ENCODE measurements at regions not wholly inside any gene's neighbourhood (a gene's known extent, or its start where the extent isn't known, plus 50 kb on each side); places are given as distances from the start of the nearest gene placed in this dataset.
A peak's percentile ranks its signal among the peaks of the same experiment; 100 is the strongest.

GRCh38 chr4:62526671-62527070 lies 1326.5 kb downstream of the ADGRL3 start:
- Histone ChIP-seq H3K27me3 (ENCODE audit: control insufficient read depth in 3 of 3, insufficient read depth in 3 of 3, low read length in 3 of 3) (no peaks in the 10 kb centered on the region), H3K36me3 (ENCODE audit: control insufficient read depth in 3 of 3, insufficient read depth in 2 of 3, low read depth in 1 of 3, low read length in 3 of 3) (no peaks in the 10 kb centered on the region), H3K9me3 (ENCODE audit: control insufficient read depth in 2 of 2, insufficient read depth in 1 of 2, low read depth in 1 of 2, low read length in 1 of 2) (peaks cover 0 to 10% of the 10 kb centered on the region in 2 donors), H3K4me3 (ENCODE audit: low read depth in 1 of 3, low read length in 3 of 3) (no peak overlapping the region), H3K27ac (ENCODE audit: low read depth in 1 of 3, low read length in 2 of 3) (no peak overlapping the region), H3K4me1 (ENCODE audit: control insufficient read depth in 3 of 3, insufficient read depth in 2 of 3, low read depth in 1 of 3, low read length in 2 of 3) (peaks cover 0 to 3% (median 0%) of the 10 kb centered on the region in 3 donors)
- FAIRE-seq: no peak
- no peak for DNase-seq
- WGBS, 3 donors: 92 to 95% (median 93%) methylated on average over 12 of the region's 12 CpGs

- no peak for FAIRE-seq
- no peak overlapping the region for H3K4me3 ChIP-seq (ENCODE audit: low read depth in 1 of 3, low read length in 3 of 3)
These were observed 1323.1 kb downstream of the ADGRL3 start for GRCh38 chr4:62523256-62523655.

GRCh38 chr4:62522273-62522672 lies 1322.1 kb downstream of the ADGRL3 start:
- Histone ChIP-seq H3K27me3 (ENCODE audit: control insufficient read depth in 3 of 3, insufficient read depth in 3 of 3, low read length in 3 of 3) (no peaks in the 10 kb centered on the region), H3K27ac (ENCODE audit: low read depth in 1 of 3, low read length in 2 of 3) (no peak overlapping the region), H3K4me3 (ENCODE audit: low read depth in 1 of 3, low read length in 3 of 3) (no peak overlapping the region), H3K36me3 (ENCODE audit: control insufficient read depth in 3 of 3, insufficient read depth in 2 of 3, low read depth in 1 of 3, low read length in 3 of 3) (no peaks in the 10 kb centered on the region), H3K4me1 (ENCODE audit: control insufficient read depth in 3 of 3, insufficient read depth in 2 of 3, low read depth in 1 of 3, low read length in 2 of 3) (no peaks in the 10 kb centered on the region), H3K9me3 (ENCODE audit: control insufficient read depth in 2 of 2, insufficient read depth in 1 of 2, low read depth in 1 of 2, low read length in 1 of 2) (peaks cover 0 to 10% of the 10 kb centered on the region in 2 donors)
- DNase-seq (no peak), FAIRE-seq (no peak)
- 86 to 96% (median 92%) methylated on average over 11 of the region's 11 CpGs for WGBS, 3 donors

More at GRCh38 chr4:62523256-62523655, 1323.1 kb downstream of the ADGRL3 start:
- no peak for DNase-seq
- H3K4me1 ChIP-seq (ENCODE audit: control insufficient read depth in 3 of 3, insufficient read depth in 2 of 3, low read depth in 1 of 3, low read length in 2 of 3): no peaks in the 10 kb centered on the region
- no peaks in the 10 kb centered on the region for H3K27me3 ChIP-seq (ENCODE audit: control insufficient read depth in 3 of 3, insufficient read depth in 3 of 3, low read length in 3 of 3)
- peaks cover 0 to 10% of the 10 kb centered on the region in 2 donors for H3K9me3 ChIP-seq (ENCODE audit: control insufficient read depth in 2 of 2, insufficient read depth in 1 of 2, low read depth in 1 of 2, low read length in 1 of 2)
- H3K36me3 ChIP-seq (ENCODE audit: control insufficient read depth in 3 of 3, insufficient read depth in 2 of 3, low read depth in 1 of 3, low read length in 3 of 3): no peaks in the 10 kb centered on the region
- H3K27ac ChIP-seq (ENCODE audit: low read depth in 1 of 3, low read length in 2 of 3): no peak overlapping the region

- no peak for FAIRE-seq
- H3K27me3 ChIP-seq (ENCODE audit: control insufficient read depth in 3 of 3, insufficient read depth in 3 of 3, low read length in 3 of 3): no peaks in the 10 kb centered on the region
- WGBS, 3 donors: 36 to 71% (median 62%) methylated on average over 1 of the region's 1 CpG
These were observed 1317.6 kb downstream of the ADGRL3 start for GRCh38 chr4:62517716-62518115.

GRCh38 chr4:62513306-62513705 lies 1313.2 kb downstream of the ADGRL3 start:
- Histone ChIP-seq H3K9me3 (ENCODE audit: control insufficient read depth in 2 of 2, insufficient read depth in 1 of 2, low read depth in 1 of 2, low read length in 1 of 2) (no peaks in the 10 kb centered on the region), H3K36me3 (ENCODE audit: control insufficient read depth in 3 of 3, insufficient read depth in 2 of 3, low read depth in 1 of 3, low read length in 3 of 3) (no peaks in the 10 kb centered on the region), H3K4me3 (ENCODE audit: low read depth in 1 of 3, low read length in 3 of 3) (no peak overlapping the region), H3K27me3 (ENCODE audit: control insufficient read depth in 3 of 3, insufficient read depth in 3 of 3, low read length in 3 of 3) (no peaks in the 10 kb centered on the region), H3K4me1 (ENCODE audit: control insufficient read depth in 3 of 3, insufficient read depth in 2 of 3, low read depth in 1 of 3, low read length in 2 of 3) (no peaks in the 10 kb centered on the region), H3K27ac (ENCODE audit: low read depth in 1 of 3, low read length in 2 of 3) (no peak overlapping the region)
- WGBS, 3 donors: 60 to 85% (median 63%) methylated on average over 2 of the region's 2 CpGs
- FAIRE-seq: no peak
- peak in 1 of 2 donors; percentile 15 for DNase-seq

More at GRCh38 chr4:62517716-62518115, 1317.6 kb downstream of the ADGRL3 start:
- DNase-seq: no peak
- Histone ChIP-seq H3K36me3 (ENCODE audit: control insufficient read depth in 3 of 3, insufficient read depth in 2 of 3, low read depth in 1 of 3, low read length in 3 of 3) (no peaks in the 10 kb centered on the region), H3K4me1 (ENCODE audit: control insufficient read depth in 3 of 3, insufficient read depth in 2 of 3, low read depth in 1 of 3, low read length in 2 of 3) (no peaks in the 10 kb centered on the region), H3K27ac (ENCODE audit: low read depth in 1 of 3, low read length in 2 of 3) (no peak overlapping the region), H3K4me3 (ENCODE audit: low read depth in 1 of 3, low read length in 3 of 3) (no peak overlapping the region), H3K9me3 (ENCODE audit: control insufficient read depth in 2 of 2, insufficient read depth in 1 of 2, low read depth in 1 of 2, low read length in 1 of 2) (no peaks in the 10 kb centered on the region)

GRCh38 chr4:62512271-62512670 lies 1312.1 kb downstream of the ADGRL3 start:
- WGBS, 3 donors: 72 to 88% (median 82%) methylated on average over 3 of the region's 3 CpGs
- Histone ChIP-seq H3K9me3 (ENCODE audit: control insufficient read depth in 2 of 2, insufficient read depth in 1 of 2, low read depth in 1 of 2, low read length in 1 of 2) (no peaks in the 10 kb centered on the region), H3K4me1 (ENCODE audit: control insufficient read depth in 3 of 3, insufficient read depth in 2 of 3, low read depth in 1 of 3, low read length in 2 of 3) (no peaks in the 10 kb centered on the region), H3K36me3 (ENCODE audit: control insufficient read depth in 3 of 3, insufficient read depth in 2 of 3, low read depth in 1 of 3, low read length in 3 of 3) (no peaks in the 10 kb centered on the region), H3K27me3 (ENCODE audit: control insufficient read depth in 3 of 3, insufficient read depth in 3 of 3, low read length in 3 of 3) (no peaks in the 10 kb centered on the region), H3K27ac (ENCODE audit: low read depth in 1 of 3, low read length in 2 of 3) (no peak overlapping the region), H3K4me3 (ENCODE audit: low read depth in 1 of 3, low read length in 3 of 3) (no peak overlapping the region)
- DNase-seq: no peak
- FAIRE-seq: no peak

GRCh38 chr4:62510228-62510627 lies 1310.1 kb downstream of the ADGRL3 start:
- H3K27me3 ChIP-seq (ENCODE audit: control insufficient read depth in 3 of 3, insufficient read depth in 3 of 3, low read length in 3 of 3): no peaks in the 10 kb centered on the region
- no peak overlapping the region for H3K27ac ChIP-seq (ENCODE audit: low read depth in 1 of 3, low read length in 2 of 3)
- H3K36me3 ChIP-seq (ENCODE audit: control insufficient read depth in 3 of 3, insufficient read depth in 2 of 3, low read depth in 1 of 3, low read length in 3 of 3): no peaks in the 10 kb centered on the region
- H3K4me3 ChIP-seq (ENCODE audit: low read depth in 1 of 3, low read length in 3 of 3): no peak overlapping the region
- DNase-seq (no peak), FAIRE-seq (no peak)
- 91 to 96% (median 93%) methylated on average over 13 of the region's 13 CpGs for WGBS, 3 donors
- H3K9me3 ChIP-seq (ENCODE audit: control insufficient read depth in 2 of 2, insufficient read depth in 1 of 2, low read depth in 1 of 2, low read length in 1 of 2): no peaks in the 10 kb centered on the region
- no peaks in the 10 kb centered on the region for H3K4me1 ChIP-seq (ENCODE audit: control insufficient read depth in 3 of 3, insufficient read depth in 2 of 3, low read depth in 1 of 3, low read length in 2 of 3)

GRCh38 chr4:62500296-62500695 lies 1300.2 kb downstream of the ADGRL3 start:
- H3K4me3 ChIP-seq (ENCODE audit: low read depth in 1 of 3, low read length in 3 of 3): no peak overlapping the region
- FAIRE-seq (no peak), DNase-seq (no peak)
- H3K27ac ChIP-seq (ENCODE audit: low read depth in 1 of 3, low read length in 2 of 3): no peak overlapping the region
- H3K36me3 ChIP-seq (ENCODE audit: control insufficient read depth in 3 of 3, insufficient read depth in 2 of 3, low read depth in 1 of 3, low read length in 3 of 3): no peaks in the 10 kb centered on the region
- 83 to 94% (median 87%) methylated on average over 2 of the region's 2 CpGs for WGBS, 3 donors
- H3K27me3 ChIP-seq (ENCODE audit: control insufficient read depth in 3 of 3, insufficient read depth in 3 of 3, low read length in 3 of 3): no peaks in the 10 kb centered on the region
- H3K9me3 ChIP-seq (ENCODE audit: control insufficient read depth in 2 of 2, insufficient read depth in 1 of 2, low read depth in 1 of 2, low read length in 1 of 2): no peaks in the 10 kb centered on the region
- H3K4me1 ChIP-seq (ENCODE audit: control insufficient read depth in 3 of 3, insufficient read depth in 2 of 3, low read depth in 1 of 3, low read length in 2 of 3): no peaks in the 10 kb centered on the region

- Histone ChIP-seq H3K27me3 (ENCODE audit: control insufficient read depth in 3 of 3, insufficient read depth in 3 of 3, low read length in 3 of 3) (no peaks in the 10 kb centered on the region), H3K9me3 (ENCODE audit: control insufficient read depth in 2 of 2, insufficient read depth in 1 of 2, low read depth in 1 of 2, low read length in 1 of 2) (no peaks in the 10 kb centered on the region), H3K27ac (ENCODE audit: low read depth in 1 of 3, low read length in 2 of 3) (no peak overlapping the region), H3K4me1 (ENCODE audit: control insufficient read depth in 3 of 3, insufficient read depth in 2 of 3, low read depth in 1 of 3, low read length in 2 of 3) (no peaks in the 10 kb centered on the region), H3K4me3 (ENCODE audit: low read depth in 1 of 3, low read length in 3 of 3) (no peak overlapping the region), H3K36me3 (ENCODE audit: control insufficient read depth in 3 of 3, insufficient read depth in 2 of 3, low read depth in 1 of 3, low read length in 3 of 3) (no peaks in the 10 kb centered on the region)
- DNase-seq: no peak
- no peak for FAIRE-seq
These were observed 1294.9 kb downstream of the ADGRL3 start for GRCh38 chr4:62495032-62495431.

Measured in small intestine (tissue), 7 donors.